HG02981 (cell line): ENCODE measurements at regions not wholly inside any gene's neighbourhood (a gene's known extent, or its start where the extent isn't known, plus 50 kb on each side); places are given as distances from the start of the nearest gene placed in this dataset.

Source experiments
- ATAC-seq: cut with Tn5 transposase; IDR thresholded peaks from one replicate; pipeline ENCODE4 v1.9.1; 2021; ENCODE audit warnings: mild to moderate bottlenecking, moderate library complexity; ENCODE audit not compliant: unreplicated experiment

DNA sequence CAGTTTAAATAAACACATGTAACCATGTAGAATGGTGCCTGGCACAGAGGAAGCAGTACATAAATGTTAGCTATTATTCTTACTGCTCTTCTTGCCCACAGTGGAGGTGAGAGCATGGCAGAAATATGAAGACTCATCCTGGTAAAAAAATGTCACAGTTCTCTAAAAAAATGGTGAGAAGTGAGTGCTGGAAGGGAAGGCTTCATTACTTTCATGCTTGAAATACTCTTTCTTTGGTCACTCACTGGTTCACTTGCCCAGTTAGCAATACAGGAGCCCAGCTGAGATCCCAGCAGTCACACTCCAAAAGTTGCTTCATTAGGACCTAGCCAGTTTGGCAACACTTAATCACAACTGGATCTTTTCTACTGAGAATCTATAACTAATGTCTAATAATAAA lies 1017.2 kb downstream of the TUSC7 start:
- ATAC-seq = no peak

DNA sequence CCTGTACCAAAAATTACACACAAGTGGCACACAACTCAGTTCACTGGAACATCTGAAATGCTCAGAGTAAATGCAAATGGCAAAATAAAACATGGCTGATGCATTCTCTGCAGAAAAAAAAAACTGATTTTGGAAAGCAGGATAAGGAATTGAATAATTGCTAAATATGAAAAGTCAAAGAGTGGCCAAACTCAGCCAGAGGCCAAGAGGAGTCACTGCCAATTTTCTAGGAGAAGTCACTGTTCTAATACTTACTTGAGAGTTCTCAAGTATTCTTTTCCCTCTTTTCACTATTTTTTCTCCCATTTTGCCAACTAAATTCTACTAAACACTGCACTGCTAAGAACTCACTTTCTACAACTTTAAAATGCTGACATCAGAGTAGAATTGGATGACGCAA lies 1018.6 kb downstream of the TUSC7 start:
- ATAC-seq = no peak

DNA sequence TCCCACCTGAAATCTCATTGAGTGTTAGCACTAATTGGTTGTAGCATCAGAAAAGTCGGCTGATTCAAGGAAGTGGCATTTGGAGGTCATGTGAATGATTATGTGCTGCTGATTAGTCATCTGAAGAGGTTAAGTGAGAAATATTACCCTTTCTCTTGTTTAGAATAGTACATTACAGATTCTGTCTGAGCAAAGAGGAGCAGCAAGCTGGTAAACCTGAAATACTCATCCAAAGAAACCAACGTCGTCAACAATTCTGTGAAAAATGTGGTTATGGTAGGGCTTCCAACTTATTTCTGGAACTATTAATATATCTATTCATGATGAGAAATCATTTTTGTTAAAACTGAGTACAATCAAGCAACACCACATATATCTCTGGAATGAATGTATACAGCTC lies 1024.9 kb downstream of the TUSC7 start:
- no peak for ATAC-seq

DNA sequence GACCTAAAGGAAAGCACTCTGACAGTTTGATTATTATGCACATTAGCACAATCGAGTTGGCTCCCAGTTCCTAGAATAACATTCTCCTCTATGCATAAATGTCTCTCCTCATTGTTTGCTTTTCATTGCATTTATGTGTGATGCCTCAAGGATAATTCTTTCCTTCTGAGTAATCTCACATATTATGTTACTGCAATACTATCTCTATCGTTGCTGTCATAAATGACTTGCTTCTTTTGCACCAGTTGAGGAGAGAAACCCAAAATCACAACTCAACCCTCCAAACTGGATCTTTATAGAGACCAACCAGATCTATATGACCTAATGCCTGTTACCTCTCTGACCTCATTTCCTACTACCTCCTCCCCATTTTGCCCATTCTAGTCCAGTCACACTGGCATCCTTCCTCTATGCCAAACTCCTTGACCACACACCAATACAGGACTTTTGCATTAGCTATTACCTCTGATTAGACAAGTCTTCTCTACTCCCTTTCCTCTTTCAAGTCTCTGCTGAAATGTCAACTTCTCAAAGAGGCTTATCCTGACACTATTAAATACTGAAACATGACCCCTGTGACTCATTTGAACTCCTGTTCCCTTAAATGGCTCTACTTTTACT lies 1026.0 kb downstream of the TUSC7 start:
- no peak for ATAC-seq

DNA sequence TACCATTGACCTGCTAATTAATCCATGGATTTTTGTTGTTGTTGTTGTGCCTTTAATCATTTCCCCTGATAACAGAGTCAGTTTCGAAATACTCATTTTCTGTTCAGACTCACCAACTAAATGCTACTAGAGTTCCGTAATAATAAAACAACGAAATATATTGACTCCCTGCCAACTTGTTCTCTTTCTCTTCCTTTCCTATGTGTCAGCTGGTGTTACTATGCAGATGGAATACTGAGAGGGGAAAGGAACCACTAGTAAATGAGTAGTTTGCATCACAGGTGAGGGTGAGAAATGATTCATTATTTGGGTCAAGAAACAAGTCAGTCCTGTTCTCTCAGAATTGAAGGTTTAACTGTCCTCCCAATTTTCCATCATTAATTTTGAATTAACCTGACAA lies 1027.3 kb downstream of the TUSC7 start:
- no peak for ATAC-seq

DNA sequence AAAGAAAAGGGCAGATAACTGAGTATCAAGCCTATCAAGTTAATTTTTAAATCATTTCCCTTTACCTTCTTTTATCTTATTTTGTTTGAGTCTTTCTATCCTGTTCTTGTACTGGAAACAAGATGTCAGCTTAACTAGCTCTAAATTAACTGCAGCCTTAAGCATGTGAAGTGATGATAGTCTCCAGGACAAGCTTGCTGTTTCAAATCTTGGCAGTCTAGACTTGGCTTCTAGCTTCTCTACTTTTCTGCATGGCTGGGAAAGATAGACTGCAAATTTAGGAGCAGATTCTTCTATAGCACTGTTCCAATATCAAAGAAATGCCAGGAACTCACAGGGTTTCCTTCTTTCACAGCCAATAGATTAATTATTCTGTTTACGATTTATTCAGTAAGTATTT lies 1034.4 kb downstream of the TUSC7 start:
- no peak for ATAC-seq

DNA sequence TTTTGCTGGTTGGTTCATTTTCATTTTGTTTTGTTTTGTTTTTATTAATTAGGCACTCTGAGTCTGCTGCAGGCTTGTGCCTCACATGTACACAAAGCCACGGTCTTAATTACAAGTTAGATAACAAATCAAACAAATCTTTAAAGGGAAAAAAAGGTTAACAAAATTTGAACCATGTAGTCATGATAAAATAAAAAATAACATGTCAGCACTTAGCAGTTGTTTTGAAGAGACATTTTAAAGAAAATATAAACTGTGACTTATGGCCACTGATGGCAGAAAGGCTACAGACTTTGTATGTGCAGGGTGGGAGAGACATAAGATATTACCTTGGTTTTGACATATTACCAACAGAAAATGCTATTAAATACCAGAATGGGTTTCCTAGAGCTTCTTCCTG lies 1035.4 kb downstream of the TUSC7 start:
- no peak for ATAC-seq

DNA sequence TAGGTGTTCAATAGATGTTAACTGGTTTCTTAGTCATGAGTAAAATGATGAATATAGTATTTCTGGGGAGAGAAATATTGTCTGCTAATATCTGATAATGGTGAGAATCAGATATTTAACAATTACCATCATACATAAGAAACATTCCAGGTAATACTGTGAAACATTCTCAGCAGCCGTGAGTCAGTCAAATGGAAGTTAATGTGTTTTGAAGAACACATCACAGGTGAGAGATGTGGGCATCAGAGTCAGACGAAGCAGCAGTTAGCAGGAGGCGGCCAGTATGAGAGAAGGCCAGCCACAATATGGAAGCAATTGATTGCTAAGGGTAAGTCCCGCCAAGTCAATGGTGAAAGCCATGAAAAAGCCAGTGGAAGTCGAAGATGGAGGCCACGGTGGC lies 1035.9 kb downstream of the TUSC7 start:
- no peak for ATAC-seq

DNA sequence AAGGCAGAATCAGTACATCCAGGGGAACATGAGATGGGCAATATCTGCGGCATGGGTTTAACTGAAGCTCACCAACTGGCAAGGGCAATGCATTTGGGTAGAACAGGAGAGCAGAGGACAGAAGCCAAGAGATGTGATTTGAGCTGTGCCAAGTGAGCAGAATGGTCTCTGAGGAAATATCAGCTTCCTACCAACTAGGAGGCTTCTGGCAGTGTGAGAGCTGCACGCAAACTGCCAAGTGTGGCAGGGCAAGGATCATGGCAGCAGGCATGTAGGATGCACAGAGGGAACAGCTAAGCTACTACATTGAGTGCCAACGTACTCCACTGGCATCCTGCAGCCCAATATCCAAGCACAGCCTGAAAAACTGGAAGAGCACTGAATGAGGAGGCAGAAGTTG lies 1036.5 kb downstream of the TUSC7 start:
- no peak for ATAC-seq

DNA sequence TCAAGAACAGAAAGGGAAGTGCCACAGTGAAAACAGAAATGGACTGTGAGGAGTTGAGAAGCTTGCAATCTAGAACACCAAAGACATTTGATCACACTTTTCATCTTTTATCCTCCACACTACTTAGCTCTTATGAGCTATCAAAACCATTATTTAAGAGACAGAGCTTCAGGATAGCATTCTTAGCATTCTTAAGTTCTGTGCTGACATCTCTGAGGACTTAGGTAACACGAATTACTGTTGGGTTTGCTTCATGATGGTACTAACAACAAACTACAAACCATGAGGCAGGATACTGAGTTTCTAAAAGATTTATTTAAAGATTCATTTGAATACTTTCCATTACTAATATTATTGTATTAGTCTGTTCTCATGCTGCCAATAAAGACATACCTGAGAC lies 1038.6 kb downstream of the TUSC7 start:
- no peak for ATAC-seq

DNA sequence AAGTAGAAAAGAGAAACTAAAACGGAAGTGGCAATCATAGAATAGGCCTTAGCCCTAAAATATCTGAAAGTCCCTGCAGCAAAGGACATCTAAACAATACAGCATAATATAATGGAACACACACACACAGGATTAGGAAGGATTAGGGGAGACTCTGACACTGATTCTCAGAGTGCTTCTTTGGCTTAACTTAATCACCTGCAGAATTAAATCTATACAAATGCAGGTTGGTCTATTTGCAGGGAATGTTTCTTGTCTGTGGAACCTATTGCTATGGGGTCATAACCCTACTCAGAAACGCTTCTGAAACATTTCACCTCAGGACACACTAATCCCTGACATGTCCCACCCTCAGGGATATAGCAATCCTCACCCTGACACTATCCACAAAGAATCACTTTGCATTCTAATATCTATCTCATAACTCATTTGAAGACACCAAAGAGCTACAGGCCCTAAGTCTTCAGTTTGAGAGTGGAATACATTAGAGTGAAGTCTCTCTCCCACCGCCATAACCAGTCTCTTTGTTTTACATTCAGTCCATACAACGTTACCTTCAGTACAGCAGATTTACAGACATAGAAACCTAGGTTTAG lies 1041.2 kb downstream of the TUSC7 start:
- ATAC-seq = no peak

DNA sequence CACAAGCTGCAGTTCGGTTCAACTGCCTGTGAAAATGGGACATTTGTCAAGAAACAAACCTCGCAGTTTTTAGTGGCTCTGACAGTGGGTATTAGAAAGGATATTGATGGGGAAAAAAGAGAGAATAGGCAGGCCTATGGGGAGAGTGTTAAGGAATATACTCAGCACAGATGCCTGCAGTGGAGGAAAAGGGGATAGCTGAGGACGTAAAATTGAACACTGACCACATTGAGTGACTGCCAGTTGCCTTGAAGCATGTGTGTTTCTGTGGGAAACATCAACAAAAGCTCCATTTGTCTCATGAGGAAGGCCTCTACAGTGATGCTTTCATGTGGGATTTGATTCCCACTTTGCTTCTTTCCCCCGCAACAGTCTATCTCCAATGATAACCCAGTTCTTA lies 1042.1 kb downstream of the TUSC7 start:
- no peak for ATAC-seq

DNA sequence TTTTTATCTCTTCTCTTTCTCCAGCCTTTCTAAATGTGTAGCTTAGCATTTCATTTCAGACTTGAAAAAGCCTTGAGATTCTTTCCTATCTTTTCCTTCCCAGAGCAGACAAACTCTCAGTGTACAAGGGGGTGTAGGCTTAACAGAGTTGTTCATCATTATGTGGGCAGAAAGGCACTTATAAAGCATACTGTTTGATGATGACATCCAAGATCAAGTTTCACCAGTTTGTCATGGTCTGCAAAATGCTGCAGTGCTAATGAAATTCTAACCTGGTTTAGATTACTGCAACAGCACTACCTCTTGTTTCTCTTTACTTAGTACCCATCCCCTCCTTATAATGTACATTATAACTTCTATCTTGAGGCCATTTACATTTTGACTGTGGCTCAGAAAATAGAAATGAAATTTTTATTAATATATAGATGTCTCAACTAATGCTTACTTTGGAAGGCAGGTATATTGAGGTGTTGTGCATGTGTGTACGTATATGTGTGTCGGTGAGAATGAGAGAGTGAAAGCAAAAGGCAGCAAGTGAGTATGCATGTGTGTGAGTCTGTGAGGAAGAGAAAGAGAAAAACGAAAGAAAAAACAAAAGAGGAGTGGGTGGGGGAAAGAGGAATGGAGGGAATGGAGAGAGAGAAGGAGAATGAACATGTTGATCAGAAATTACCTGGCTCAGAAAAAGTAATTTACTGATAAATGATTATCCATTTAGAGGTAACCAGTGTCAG lies 1043.6 kb downstream of the TUSC7 start:
- ATAC-seq = no peak

DNA sequence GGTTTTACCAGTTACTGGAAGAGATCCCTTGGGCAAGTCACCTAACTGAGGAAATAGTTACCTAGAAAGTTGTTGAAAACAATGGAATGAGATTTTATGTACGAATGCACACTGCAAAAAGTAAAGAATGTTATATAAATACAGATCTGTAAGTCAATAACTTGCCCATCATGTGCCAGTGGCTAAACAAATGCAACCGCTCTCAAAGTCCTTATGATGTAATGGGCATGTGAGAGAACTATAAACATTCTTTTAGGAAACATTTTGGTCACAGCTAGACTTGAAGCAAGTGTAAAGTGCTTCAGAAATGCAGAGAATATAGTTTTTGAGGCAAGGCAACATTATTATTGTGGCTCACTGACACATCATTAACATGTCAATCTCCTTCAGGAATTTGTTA lies 1044.5 kb downstream of the TUSC7 start:
- no peak for ATAC-seq

DNA sequence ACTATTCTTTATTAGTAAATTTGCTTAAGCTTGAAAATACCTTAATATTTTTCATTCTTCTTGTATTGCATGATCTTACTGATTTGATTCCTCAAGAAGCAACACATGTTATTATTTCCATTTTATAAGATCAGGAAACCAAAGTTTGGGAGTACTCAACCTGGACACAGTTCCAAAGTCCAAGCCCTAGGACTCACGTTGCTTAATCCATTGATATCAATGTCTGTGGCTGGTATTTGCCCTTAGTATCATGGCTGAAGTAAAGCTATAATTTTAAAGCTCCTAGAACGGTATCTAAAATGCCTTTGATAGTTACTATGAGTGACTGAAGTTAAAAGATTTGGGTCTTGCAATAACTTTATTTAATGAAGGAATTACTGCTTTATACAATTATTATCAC lies 1045.3 kb downstream of the TUSC7 start:
- no peak for ATAC-seq

DNA sequence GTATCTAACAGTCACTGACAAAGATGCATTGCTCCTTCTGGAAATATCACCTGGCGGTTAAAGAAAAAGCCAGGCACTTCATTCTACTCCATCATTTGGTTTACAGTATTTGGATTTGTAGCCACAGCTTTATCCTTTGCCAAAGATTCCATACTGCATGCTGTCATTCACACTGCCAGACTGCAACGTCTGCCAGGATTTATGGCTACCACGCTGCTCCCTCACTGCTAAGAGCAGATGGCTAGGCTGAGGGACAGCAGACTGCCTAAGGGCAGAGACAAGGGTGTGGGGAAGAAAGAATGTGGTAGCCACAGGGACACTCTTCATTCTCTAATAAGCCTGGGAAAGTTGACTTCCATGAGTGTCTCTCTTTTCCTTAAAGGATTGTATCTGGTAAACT lies 1047.0 kb downstream of the TUSC7 start:
- no peak for ATAC-seq

DNA sequence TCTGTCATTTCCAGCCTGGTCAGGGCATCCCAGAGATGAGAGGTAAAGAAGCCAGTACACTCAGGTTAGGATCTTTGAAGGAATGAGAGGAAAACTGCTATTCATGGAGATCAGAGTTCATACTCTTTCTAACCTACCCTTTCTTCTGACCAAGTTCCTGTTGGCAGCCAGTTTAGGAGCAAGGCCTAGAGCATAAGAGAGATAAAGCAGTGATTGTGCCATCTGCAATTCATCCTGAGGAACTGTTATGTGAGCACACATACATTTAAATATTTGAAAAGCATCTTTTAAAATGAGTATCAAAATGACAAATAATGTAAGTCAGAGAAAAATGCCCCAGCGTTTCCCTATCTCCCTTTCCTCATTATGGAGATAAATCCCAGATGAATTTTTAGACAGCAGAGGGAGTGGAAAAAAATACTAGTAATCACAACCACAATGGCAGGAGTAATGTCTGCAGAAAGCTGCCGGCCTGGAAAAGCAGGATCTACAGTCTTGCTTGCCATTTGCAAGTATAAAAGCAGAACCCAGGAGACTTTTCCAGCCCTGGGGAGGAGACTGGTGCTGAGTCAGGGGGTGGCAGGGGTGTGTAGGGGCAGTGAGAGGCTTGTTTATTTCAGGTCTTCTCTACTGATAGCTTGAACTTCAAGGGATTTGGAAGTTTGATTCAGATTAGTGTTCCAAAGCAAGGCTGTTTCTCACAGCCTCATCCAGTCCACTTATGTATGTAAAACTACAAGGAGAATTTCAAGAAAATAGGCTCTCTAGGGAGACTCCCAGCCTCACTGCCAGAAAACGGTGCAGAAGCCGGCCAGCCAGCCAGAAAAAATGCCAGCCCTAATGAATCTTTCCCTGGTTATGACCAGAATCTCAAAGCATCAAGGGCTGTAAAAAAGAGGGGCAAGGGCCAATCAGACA lies 1052.4 kb downstream of the TUSC7 start:
- no peak for ATAC-seq

DNA sequence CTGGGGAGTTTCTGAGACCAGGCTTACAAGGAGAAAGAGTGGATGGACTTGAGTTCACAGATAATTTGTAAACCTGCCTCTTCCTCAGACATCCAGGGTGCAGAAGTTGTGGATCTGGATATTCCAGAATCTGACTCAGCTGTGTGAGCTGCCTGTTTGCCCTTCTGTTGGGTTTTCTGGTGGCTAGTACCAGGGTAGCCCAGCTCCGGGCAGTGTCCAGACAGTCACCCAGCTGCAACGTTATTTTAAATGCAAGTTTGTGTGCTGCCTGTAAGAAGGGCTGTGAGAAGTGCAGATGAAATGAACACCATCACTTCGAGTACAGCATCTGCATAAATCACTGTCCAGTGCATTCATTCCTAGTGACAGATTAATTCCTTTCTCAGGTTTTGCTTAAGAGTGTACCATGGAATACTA lies 1053.0 kb downstream of the TUSC7 start:
- no peak for ATAC-seq

DNA sequence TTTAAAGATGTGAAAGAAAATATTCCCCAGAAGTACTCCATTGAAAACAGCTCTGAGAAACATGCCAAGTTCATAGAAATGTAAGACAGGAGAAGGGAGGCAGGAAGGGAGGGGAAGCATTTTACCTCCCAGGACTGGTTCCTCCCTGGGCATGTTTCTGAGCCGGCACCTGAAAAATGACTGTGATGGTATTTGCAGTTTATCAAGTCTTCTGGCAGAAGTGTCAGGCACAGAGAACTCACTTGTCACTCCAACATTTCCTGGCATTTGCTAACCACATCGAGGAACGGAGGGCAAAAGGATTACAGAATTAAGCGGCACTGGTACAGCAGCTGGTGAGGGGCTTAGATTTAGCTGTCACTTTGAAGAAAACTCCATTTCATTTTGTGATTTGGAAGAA lies 1054.0 kb downstream of the TUSC7 start:
- ATAC-seq = no peak

DNA sequence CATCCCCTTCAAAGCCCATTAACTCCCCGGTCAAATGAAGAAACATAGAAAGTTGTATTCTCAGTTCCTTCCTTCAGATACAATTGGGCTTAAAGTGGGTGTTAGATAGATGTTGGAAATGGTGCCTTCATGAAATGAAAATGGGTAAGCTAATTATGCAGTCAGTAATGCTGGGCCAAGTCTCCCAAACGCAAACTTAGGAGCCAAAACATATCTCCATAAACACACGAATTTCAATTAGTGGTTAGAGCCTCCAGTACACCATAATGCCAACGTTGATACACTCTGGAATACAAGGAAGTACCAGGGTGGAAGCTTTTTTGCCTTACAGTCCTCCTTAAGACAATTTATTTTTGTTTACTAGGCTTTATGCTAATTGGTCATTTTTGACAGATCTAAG lies 1059.0 kb downstream of the TUSC7 start:
- ATAC-seq = no peak

DNA sequence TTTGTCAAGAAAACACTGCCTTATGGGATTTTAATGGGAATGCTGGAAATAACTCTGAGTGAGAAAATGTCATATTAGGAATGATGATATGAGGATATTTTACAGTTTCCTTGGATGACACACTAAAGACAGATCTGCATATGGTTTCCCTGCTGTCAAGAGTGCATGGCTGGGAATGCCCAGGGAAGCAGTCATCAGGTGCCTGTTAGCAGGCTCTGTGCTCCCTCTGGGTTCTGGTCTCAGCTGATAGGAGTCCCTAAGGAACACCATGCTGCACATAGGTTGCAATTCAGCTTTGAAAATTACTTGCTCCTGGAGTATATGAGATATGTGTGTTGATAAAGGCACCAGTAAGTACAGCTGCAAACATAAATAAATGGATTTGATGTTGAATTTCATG lies 1064.6 kb downstream of the TUSC7 start:
- ATAC-seq = no peak

DNA sequence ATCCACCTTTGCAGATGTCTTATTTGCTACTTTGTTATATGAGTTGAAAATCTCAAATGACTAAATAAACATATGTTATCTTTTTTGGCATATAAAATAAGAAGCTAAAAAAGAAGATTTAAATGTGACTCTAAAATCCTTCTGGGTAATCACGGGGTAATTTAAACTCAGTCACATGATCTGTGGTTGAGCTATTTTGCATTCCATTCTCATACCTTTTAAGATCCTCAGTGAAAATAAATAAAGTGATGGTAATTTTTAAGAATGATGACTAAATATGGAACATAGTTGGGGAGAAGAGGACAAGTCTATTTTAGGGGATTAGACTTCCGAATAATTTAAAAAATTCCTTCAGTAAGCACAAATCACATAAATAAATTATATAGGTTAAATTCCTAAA lies 1076.8 kb downstream of the TUSC7 start:
- no peak for ATAC-seq
